ENCODE measurements at regions not wholly inside any gene's neighbourhood (a gene's known extent, or its start where the extent isn't known, plus 50 kb on each side); places are given as distances from the start of the nearest gene placed in this dataset.

DNA sequence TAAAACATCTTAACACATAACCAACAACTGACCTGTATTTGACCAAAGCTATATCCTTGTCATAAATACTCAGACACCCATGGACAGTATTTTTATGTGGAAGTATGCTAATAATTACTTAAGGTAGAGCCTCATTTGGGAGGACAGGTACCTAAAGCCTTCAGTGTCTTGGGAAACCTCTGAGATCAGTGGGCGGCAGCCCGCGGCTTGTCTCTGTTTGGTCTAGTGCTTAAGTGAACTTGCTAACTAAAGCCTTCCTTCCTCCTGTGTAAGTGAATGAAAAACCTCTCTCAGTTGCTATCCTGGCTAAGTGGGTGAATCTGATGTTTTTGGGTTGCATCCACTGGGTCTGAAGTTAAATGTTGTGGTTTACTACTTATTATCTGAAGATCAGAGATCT is 144.5 kb upstream of the AGR3 start:
- H3K4me3 Mint-ChIP-seq: no peak overlapping the region
- no peaks in the 10 kb centered on the region for H3K4me1 Mint-ChIP-seq
- H3K14ac ChIP-seq (ENCODE audit: insufficient read depth, low read length): no peak overlapping the region
- H3K27ac ChIP-seq (ENCODE audit: insufficient read length, low read depth, low read length): no peak overlapping the region
- no peak for DNase-seq
- H3K79me1 ChIP-seq (ENCODE audit: insufficient read depth, low read depth, low read length, poor library complexity, severe bottlenecking): no peaks in the 10 kb centered on the region
- no peak overlapping the region for H2BK12ac ChIP-seq (ENCODE audit: insufficient read length, low read depth, low read length)
- no peaks in the 10 kb centered on the region for H3K27me3 ChIP-seq (ENCODE audit: insufficient read depth, low read length)
- H2BK15ac ChIP-seq (ENCODE audit: low read depth, low read length): no peak overlapping the region
- H3K18ac ChIP-seq (ENCODE audit: insufficient read length, low read depth, low read length): no peak overlapping the region
- no peak overlapping the region for H4K91ac ChIP-seq (ENCODE audit: insufficient read length, low read depth, low read length)
- H4K5ac ChIP-seq (ENCODE audit: insufficient read length, low read depth, low read length): no peak overlapping the region
- H3K56ac ChIP-seq (ENCODE audit: insufficient read length, low read depth, low read length): no peak overlapping the region
- no peaks in the 10 kb centered on the region for H3K36me3 Mint-ChIP-seq (ENCODE audit: insufficient read depth in 1 of 3, low read depth in 3 of 3)
- H3K4ac ChIP-seq (ENCODE audit: low read depth, low read length): no peak overlapping the region
- no peak overlapping the region for H3K23ac ChIP-seq (ENCODE audit: insufficient read length, low read depth, low read length)
- no peak overlapping the region for H3K27ac Mint-ChIP-seq
- H3K9ac ChIP-seq (ENCODE audit: extremely low read depth, insufficient read length, low read length): no peak overlapping the region
- WGBS (ENCODE audit: extremely low coverage, insufficient read length, low lambda C conversion rate): no CpG with 5 or more reads among the region's 3 CpGs
- no peaks in the 10 kb centered on the region for H3K9me3 ChIP-seq (ENCODE audit: control insufficient read depth, low read depth, low read length)
- H3K23me2 ChIP-seq (ENCODE audit: insufficient read length, low read depth, low read length, poor library complexity, severe bottlenecking): no peaks in the 10 kb centered on the region
- no peaks in the 10 kb centered on the region for H3K79me2 ChIP-seq (ENCODE audit: insufficient read depth, low read length)
- H3K4me1 ChIP-seq (ENCODE audit: insufficient read depth, low read length): no peaks in the 10 kb centered on the region
- H2AFZ ChIP-seq (ENCODE audit: low read length): no peak overlapping the region
- no peaks in the 10 kb centered on the region for H3K27me3 Mint-ChIP-seq (ENCODE audit: low read depth)
- no peak overlapping the region for H3K4me2 ChIP-seq (ENCODE audit: insufficient read depth, insufficient read length, low read length)
- no peak overlapping the region for H2AK5ac ChIP-seq (ENCODE audit: insufficient read length, low read length)
- no peaks in the 10 kb centered on the region for H3K9me3 Mint-ChIP-seq
- H2BK20ac ChIP-seq (ENCODE audit: low read depth, low read length, poor library complexity, severe bottlenecking): no peak overlapping the region
- H4K8ac ChIP-seq (replicated peaks; ENCODE audit: insufficient read length, low read depth, low read length): no peak overlapping the region
- H3T11ph ChIP-seq (ENCODE audit: low read length): no peak overlapping the region
- no peak overlapping the region for H2BK120ac ChIP-seq (ENCODE audit: low read depth, low read length, poor library complexity, severe bottlenecking)
- no peak overlapping the region for H2BK5ac ChIP-seq (ENCODE audit: insufficient read length, low read length)
- TF ChIP-seq, protein P1, sequence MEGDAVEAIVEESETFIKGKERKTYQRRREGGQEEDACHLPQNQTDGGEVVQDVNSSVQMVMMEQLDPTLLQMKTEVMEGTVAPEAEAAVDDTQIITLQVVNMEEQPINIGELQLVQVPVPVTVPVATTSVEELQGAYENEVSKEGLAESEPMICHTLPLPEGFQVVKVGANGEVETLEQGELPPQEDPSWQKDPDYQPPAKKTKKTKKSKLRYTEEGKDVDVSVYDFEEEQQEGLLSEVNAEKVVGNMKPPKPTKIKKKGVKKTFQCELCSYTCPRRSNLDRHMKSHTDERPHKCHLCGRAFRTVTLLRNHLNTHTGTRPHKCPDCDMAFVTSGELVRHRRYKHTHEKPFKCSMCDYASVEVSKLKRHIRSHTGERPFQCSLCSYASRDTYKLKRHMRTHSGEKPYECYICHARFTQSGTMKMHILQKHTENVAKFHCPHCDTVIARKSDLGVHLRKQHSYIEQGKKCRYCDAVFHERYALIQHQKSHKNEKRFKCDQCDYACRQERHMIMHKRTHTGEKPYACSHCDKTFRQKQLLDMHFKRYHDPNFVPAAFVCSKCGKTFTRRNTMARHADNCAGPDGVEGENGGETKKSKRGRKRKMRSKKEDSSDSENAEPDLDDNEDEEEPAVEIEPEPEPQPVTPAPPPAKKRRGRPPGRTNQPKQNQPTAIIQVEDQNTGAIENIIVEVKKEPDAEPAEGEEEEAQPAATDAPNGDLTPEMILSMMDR (conservative IDR thresholded peaks at IDR 0.05): no peak
- H4K20me1 ChIP-seq (ENCODE audit: control insufficient read depth, insufficient read depth, insufficient read length): no peaks in the 10 kb centered on the region
